ENCODE measurements at regions not wholly inside any gene's neighbourhood (a gene's known extent, or its start where the extent isn't known, plus 50 kb on each side); places are given as distances from the start of the nearest gene placed in this dataset.
"Not testable (repeated sequence)": the region's sequence is repeated elsewhere in the genome, so short reads cannot be mapped to it uniquely, and the experiment has no call there.

DNA sequence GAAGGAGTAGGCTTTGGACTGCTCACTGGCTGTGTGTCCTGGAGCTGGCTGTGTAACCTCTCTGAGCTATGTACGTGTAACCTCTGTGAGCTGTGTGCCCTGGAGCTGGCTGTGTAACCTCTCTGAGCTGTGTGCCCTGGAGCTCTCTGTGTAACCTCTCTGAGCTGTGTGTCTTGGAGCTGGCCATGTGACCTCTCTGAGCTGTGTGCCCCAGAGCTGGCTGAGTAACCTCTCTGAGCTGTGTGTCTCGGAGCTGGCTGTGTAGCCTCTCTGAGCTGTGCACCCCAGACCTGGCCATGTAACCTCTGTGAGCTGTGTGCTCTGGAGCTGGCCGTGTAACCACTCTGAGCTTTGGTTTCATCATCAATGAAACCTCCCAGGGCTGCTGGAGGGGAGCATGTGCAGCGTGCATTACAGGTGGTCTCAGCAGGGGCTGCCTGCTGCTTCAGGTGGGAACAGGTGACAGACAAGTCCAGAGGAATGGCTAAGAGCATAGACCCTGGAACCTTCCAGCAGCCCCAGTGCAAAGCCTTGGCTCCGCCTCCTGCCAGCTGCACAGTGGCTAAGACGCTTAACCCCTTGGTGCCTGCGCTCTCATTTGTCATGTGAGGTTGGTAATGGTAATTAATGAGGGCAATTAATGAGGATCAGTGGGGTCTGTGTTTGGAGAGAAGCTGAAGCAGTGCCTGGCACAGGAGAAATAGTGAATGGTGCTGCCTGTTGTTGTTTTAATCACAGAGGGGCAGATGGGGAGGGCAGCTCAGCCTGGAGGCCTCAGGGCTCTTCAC lies 86.7 kb downstream of the KATNIP start:
- no peak overlapping the region for H3K27ac ChIP-seq (ENCODE audit: low read depth, low read length)
- 85 to 91% (median 89%) methylated on average over 7 of the region's 7 CpGs for WGBS, 3 donors

DNA sequence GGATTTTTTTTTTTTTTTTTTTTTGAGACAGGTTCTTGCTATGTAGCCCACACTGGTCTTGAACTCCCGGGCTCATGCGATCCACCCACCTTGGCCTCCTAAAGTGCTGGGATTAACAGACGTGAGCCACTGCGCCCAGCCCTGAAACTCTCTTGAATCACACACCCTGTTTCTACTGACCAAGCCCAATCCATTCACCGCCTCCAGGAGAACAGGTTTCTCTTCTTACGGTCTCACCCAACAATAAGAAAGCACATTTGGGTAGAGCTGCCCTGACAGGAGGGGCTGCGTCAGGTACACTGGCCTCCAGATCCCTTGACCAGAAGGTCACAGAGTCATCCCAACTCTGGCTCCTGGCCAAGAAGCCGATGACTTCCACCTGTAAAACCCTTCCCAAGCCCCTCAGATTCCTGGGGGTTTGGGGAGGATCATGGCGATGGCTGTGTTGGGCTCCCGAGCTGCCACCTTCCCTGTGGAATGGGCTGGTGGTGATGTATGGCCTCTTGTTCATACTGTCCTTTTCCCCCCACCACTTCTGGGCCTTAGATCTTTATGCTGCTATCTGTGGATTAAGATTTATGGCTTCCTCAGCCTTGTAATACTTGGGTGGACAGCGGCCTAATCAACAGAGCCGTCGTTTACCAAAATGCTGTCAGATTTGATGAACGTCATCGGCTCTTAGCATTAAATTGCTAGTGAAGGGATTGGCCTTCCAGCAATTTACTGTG lies 89.1 kb downstream of the KATNIP start:
- 77 to 79% (median 78%) methylated on average over 15 of the region's 15 CpGs for WGBS, 3 donors

DNA sequence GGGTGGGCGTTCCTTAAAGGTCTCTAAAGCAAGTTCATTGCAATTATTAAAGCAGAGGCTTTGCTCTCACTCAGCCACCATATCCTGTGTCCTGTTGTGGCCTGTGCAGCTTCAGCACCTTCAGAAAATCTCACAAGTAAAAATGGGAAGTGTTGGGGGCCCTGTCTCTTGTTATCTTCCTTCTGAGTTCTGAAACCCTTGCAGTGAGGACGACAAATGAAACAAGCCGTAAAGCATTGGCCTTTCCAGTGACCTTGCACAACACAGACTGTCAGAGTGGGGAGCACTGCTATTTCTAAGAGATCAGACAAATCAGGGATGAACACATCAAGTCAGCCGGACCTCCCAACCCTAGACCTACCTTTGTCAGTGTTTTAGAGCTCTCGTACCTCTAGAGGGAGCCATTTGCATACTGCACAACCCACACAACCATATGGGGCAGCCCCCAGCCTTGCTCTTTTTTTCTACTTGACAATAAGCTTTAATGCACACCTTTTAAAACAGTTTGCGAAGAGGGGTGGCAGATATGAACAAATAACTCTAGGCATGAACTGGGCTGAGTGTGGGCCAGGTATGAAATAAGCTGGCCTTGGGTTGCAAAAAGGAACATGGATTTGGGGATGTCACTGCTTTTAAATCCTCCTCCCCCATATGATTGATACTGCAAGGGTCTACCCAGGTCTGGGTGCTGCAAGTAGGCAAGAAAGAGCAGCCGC lies 89.8 kb downstream of the KATNIP start:
- no peak overlapping the region for H3K27ac ChIP-seq (ENCODE audit: low read depth, low read length)
- WGBS, 3 donors, result 60 to 76% (median 61%) methylated on average over 7 of the region's 7 CpGs

More for the DNA sequence above, 89.1 kb downstream of the KATNIP start:
- H3K27ac ChIP-seq (ENCODE audit: low read depth, low read length), result no peak overlapping the region

DNA sequence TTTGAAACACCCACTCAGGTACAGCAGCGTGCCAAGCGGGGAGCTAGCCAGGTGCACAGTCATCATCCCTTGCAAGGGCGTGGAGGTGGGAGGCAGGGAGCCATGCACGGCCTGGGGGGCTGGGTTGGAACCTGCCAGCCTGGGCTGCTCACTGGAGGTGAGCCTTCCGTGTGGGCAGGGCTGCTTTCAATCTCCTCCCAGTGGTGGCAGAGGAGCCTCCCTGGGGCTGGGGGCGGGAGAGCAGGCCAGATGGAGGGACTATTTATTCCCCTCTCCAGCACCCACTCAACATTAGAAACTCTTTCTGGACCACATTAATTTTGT lies 90.3 kb downstream of the KATNIP start:
- 79 to 89% (median 80%) methylated on average over 6 of the region's 6 CpGs for WGBS, 3 donors
- H3K27ac ChIP-seq (ENCODE audit: low read depth, low read length), result no peak overlapping the region

DNA sequence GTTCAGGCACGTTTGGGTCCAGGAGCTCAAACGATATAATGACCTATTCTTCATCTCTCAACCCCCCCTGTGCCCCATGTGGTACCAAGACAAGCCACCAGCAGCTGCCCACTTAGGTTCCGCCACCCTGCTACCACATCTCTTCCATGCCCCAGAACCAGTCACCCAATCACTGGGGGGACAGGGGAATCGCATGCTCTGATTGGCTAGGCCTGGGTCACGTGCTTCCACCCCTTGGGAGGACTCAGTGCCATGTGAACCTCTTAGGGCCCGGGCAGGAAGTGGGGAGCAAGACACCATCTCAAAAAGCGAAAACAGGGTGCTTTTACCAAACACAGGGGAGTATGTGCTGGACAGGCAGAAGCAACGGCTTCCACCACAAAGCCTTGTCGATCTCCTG lies 91.3 kb downstream of the KATNIP start:
- 95 to 97% (median 95%) methylated on average over 9 of the region's 9 CpGs for WGBS, 3 donors
- no peak overlapping the region for H3K27ac ChIP-seq (ENCODE audit: low read depth, low read length)

DNA sequence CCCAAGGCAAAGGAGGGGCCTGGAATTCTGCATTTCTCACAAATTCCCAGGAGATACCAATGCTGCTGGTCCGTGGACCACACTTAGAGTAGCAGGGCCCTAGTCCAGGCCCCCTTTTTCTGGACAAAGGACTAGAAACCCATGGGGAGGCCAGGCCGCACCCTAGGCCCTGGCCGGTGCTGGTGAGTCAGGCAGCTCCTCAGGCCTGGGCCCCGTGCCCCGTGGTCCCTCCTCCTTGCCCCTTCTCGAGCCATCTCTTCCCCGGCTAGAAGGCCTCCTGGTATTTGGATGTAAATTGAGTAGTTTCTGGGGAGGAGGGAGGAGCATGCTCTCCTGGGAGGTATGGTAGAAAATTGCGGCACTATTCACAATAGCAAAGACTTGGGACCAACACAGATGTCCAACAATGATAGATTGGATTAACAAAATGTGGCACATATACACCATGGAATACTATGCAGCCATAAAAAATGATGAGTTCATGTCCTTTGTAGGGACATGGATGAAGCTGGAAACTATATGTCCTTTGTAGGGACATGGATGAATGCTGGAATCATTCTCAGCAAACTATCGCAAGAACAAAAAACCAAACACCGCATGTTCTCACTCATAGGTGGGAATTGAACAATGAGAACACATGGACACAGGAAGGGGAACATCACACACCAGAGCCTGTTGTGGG lies 91.9 kb downstream of the KATNIP start:
- 95 to 98% (median 96%) methylated on average over 10 of the region's 10 CpGs for WGBS, 3 donors

DNA sequence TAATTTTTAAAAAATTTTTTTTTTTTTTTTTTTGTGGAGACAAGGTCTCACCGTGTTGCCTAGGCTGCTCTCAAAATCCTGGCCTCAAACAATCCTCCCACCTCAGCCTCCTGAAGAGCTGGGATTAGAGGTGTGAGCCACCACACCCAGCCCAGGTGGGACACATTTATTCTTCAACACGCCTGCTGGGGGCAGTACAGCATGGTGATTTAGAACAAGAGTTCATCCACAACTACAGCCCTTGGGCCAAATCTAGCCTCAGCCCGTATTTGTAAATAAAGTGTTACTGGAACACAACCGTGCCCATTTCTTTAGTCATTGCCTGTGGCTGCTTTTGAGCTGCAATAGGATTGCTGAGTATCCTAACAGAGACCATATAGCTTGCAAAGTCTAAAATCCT lies 92.8 kb downstream of the KATNIP start:
- H3K27ac ChIP-seq (ENCODE audit: low read depth, low read length), result no peak overlapping the region
- WGBS, 3 donors, result 76 to 86% (median 85%) methylated on average over 4 of the region's 4 CpGs

More for the DNA sequence above, 91.9 kb downstream of the KATNIP start:
- H3K27ac ChIP-seq (ENCODE audit: low read depth, low read length), result not testable (repeated sequence)

DNA sequence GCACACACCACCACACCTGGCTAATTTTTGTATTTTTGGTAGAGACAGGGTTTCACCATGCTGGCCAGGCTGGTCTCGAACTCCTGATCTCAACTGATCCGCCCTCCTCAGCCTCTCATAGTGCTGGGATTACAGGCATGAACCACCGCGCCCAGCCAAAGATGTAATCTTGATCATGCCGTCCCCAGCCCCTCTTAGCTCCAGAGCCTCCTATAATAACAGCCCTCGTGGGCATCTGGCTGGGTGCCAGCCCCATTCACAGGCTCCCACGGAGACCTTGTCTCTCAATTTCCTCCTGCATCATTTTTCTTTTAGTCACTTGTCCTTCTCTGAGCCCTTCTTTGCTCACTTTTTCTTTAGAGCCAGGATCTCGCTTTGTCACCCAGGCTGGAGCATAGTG lies 94.2 kb downstream of the KATNIP start:
- 86 to 88% (median 87%) methylated on average over 8 of the region's 8 CpGs for WGBS, 3 donors
- H3K27ac ChIP-seq (ENCODE audit: low read depth, low read length), result no peak overlapping the region

DNA sequence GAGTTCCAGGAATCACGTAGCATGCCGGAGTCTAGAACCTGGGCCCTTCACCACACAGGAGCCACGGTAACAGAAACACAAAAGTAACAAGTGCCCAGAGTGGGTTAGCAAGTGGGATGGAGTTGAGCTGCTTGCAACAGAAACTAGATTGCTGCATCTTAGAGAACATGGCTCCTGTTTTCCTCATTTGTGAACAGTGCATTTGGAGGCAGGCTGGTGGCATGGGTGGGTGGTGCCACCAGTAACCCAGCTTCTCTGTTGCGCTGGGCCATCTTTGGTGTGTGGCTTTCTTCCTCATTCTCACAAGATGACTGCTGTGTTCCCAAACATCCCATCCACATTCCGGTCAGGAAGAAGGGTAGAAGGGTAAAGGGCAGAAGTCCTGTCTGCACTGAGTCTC lies 95.5 kb downstream of the KATNIP start:
- WGBS, 3 donors, result 96 to 98% (median 96%) methylated on average over 5 of the region's 5 CpGs
- no peak overlapping the region for H3K27ac ChIP-seq (ENCODE audit: low read depth, low read length)

DNA sequence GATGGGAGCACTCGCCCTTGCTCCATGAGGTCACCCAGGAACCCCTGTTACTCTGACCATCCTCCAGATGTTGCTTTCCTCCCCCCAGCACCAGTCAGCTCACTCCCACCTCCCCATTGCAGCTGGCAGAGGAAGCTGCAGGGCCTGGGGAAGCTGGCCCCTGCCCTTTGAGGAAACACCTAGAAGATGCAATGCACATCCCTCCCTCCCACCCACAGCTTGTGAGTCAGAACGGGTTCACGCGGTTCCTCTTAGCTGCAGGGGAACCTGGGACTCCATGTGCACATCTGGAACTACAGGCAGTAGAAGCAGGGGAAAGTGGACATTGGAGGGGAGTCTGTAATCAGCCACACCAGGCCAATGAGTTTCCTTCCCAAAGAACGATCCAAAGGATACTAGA lies 96.9 kb downstream of the KATNIP start:
- WGBS, 3 donors, result 44 to 81% (median 48%) methylated on average over 5 of the region's 5 CpGs
- no peak overlapping the region for H3K27ac ChIP-seq (ENCODE audit: low read depth, low read length)

DNA sequence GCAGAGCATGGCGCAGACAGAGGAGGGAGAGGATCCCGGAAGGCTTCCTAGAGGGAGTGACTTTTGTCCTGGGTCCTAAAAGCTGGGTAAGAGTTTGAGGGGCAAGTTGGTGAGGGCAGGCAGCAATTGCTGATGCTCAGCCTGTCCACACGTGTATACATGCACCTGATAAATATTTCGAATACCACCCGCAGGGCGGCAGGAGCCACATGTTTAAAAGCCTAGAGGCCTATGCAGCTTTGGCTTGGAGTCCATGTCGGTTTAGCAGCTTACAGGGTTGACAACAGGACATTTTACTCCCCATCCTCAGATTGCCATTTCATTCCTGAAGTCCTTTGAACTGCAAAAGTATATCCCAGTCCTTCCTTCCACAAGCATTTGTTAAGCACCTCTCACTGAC lies 99.1 kb downstream of the KATNIP start:
- 96 to 97% (median 97%) methylated on average over 7 of the region's 7 CpGs for WGBS, 3 donors
- H3K27ac ChIP-seq (ENCODE audit: low read depth, low read length), result no peak overlapping the region

DNA sequence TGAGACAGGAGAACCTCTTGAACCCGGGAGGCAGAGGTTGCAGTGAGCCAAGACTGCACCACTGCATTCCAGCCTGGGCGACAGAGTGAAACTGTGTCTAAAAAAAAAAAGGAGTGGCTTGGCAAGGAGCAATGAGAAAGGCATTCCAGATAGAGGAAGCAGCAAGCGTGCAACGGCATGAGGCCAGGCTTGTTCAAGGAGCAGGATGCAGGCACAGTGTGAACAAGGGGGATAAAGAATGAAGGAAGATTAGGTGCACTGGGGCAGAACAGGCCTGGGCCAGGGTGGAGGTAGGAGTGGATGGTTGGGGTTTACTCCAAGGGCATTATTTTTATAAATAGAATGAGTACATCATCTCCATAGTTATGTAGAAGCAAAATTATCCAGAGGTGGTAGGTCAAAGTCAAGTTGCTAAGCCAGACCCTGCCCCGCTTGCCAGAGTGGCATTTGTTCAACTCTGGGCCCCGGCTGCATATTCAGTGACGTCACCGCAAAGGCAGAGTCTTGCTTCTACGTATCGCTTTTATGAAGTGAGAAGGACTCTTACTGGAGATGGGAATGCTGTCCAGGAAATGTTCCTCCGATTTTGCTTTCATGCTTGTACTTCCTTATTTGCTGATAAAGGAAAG lies 100.2 kb downstream of the KATNIP start:
- WGBS, 3 donors, result 76 to 81% (median 79%) methylated on average over 11 of the region's 11 CpGs
- H3K27ac ChIP-seq (ENCODE audit: low read depth, low read length), result no peak overlapping the region

DNA sequence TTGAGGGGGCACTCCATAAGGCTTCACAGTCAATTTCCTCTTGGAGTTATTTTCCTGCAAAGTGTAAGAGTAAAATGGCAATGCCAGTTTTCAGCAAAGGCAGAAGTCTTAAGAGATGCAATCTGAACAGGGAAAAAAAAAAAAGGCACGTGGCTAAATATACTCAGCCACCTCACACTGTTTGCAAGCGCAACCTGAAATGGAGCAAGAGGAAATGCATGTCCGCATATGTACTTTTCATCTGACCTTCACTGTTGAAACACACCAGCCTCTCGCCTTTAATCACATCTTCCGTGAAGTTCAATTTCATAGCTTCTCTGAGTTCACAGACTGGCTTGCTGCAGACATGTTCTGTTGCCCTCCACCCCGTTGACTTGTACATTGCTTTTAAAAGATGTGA lies 101.4 kb downstream of the KATNIP start:
- WGBS, 3 donors, result 66 to 87% (median 70%) methylated on average over 6 of the region's 6 CpGs
- no peak overlapping the region for H3K27ac ChIP-seq (ENCODE audit: low read depth, low read length)

DNA sequence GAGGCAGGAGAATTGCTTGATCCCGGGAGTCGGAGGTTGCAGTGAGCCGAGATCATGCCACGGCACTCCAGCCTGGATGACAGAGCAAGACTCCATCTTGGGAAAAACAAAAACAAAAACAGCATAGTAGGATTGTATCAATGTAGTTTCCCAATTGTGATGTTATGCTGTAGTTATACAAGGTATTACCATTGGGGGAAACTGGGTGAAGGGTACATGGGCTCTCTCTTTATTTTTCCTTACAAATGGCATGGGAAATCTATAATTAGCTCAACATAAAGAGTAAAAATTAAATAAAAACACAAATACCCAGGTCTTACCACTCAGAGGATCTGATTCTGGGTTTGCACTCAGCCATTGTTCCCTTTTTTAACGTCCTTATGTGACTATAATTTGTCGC lies 107.9 kb downstream of the KATNIP start:
- 90 to 96% (median 93%) methylated on average over 6 of the region's 6 CpGs for WGBS, 3 donors
- no peak overlapping the region for H3K27ac ChIP-seq (ENCODE audit: low read depth, low read length)

DNA sequence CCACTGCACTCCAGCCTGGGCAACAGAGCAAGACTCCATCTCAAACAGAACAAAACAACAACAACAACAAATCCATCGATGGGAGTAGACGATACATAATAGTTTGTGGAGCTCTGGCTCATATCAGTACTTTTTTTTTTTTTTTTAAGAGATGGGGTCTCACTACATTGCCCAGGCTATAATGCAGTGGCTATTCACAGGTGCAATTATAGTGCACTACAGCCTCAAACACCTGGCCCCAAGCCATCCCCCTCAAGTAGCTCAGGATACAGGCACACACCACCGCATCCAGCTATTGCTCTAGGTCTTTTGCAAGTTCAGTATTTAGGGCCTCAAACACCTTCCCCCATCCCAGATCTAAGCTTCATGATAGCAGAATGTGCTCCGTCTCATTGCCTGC lies 110.6 kb downstream of the KATNIP start:
- 98 to 99% (median 99%) methylated on average over 4 of the region's 4 CpGs for WGBS, 3 donors
- H3K27ac ChIP-seq (ENCODE audit: low read depth, low read length), result no peak overlapping the region

DNA sequence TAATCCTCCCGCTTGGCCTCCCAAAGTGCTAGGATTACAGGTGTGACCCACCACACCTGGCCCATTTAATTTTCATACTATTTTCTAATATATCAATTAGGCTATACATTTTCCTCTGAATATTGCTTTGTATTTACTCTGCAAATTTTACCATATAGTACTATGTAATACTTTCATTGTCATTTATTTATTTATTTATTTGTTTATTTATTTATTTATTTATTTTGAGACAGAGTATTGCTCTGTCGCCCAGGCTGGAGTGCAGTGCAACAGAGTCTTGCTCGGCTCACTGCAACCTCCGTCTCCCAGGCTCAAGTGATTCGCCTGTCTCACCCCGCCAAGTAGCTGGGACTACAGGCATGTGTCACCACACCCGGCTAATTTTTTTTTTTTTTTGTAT lies 113.3 kb downstream of the KATNIP start:
- H3K27ac ChIP-seq (ENCODE audit: low read depth, low read length), result not testable (repeated sequence)
- WGBS, 3 donors, result 95 to 99% (median 98%) methylated on average over 7 of the region's 7 CpGs

DNA sequence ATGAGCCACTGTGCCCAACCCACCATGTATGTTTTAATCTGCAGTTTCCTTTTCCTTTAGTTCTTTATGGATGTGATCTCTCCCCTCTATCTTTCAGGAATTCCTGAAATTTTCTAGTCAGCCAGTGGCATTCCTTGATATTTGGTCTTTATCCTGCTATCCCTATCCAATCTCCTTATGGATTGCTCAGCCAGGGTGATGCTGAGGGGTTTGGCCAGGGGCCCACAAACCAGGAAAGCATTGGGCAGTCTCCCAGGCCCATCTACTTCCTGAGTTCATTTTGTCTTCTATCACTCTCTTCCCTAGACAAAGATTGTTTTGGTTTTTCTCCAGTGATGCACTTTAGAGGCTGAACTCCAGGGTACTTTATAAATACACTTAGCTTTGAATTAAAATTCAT lies 115.9 kb downstream of the KATNIP start:
- H3K27ac ChIP-seq (ENCODE audit: low read depth, low read length), result no peak overlapping the region

DNA sequence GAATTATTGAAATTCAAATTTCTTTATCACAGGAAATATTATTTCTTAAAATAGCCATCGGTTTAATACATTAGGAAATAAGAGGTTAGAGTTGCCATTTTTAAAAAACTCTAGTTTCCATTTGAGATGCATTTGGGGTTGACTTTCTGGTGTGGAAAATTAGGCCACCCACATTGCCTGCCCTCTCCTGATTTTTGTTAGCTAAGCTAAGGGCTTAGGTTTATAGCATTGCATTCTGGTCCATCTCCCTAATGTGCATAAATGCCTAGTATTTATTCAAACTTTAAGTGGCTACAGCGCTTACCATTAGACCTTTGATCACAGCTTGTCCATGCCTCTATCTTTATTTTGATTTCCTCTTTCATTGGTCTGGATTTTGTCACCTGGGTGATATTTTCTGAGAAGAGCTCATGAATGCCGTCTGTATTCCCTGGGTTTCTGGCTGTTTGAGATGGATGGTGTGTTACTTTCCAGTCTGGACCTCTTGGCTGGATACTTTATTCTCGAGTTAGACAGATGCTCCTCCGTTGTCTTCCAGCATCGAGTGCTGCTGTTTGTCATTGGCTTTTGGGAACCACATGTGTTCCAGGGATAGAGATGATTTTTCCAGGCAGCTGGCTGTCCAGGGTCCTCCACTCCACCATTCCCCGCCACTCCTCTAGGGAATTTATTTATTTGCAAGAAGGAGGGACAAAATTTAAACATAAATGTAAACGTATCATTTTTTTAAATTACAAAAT lies 120.3 kb downstream of the KATNIP start:
- H3K27ac ChIP-seq (ENCODE audit: low read depth, low read length), result no peak overlapping the region
- 82 to 85% (median 82%) methylated on average over 8 of the region's 8 CpGs for WGBS, 3 donors

Measured in adipose tissue (tissue), 3 donors.